ENCODE measurements at regions not wholly inside any gene's neighbourhood (a gene's known extent, or its start where the extent isn't known, plus 50 kb on each side); places are given as distances from the start of the nearest gene placed in this dataset.

DNA sequence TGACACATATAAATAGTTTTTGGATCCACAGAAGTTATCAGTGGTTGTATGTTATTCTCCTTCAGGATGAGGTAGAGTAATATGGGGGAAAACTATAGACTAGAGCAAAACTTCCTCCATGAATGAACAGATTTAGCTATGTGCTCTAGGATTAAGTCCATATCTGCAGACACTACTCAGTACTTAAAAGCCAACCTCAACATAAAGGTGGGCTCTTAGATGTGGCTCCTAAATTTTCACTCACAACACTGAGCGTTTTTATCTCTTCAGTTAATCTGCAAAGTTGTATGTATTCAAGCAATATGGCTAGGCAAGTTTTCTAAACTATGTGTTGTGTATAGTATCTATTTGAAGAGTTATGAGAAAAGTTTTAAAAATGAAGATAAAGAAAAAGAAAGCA, 147.0 kb upstream of the SLITRK3 start:
- TF ChIP-seq YY1 (IDR thresholded peaks at IDR 0.05; ENCODE audit: low read depth): no peak
- no peak for TF ChIP-seq MAX (IDR thresholded peaks at IDR 0.05)
- no peak for TF ChIP-seq CREB1 (IDR thresholded peaks at IDR 0.05; ENCODE audit: low read depth)
- no peak for TF ChIP-seq EP300 (IDR thresholded peaks at IDR 0.05; ENCODE audit: borderline replicate concordance)
- no peak for TF ChIP-seq RAD21 (IDR thresholded peaks at IDR 0.05; ENCODE audit: low read depth)
- no peak for TF ChIP-seq ZBTB7A (IDR thresholded peaks at IDR 0.05; ENCODE audit: low read depth)

Data from Ishikawa (cell line).